Skin epidermis (tissue), 12 donors: ENCODE measurements at regions not wholly inside any gene's neighbourhood (a gene's known extent, or its start where the extent isn't known, plus 50 kb on each side); places are given as distances from the start of the nearest gene placed in this dataset.
A peak's percentile ranks its signal among the peaks of the same experiment; 100 is the strongest.

Experiments used
- H3K27ac ChIP-seq, 21 experiments: fragments of 200-600 bp; sonication (generic) in 11 of 21; one replicate each; pipeline ENCODE4 v1.5.0; 2020; ENCODE audit warnings: mild to moderate bottlenecking in 3 of 21, inconsistent platforms in 2 of 21, moderate library complexity in 2 of 21
- H3K4me3 ChIP-seq, 7 experiments: fragments of 200-600 bp; sonication (generic) in 2 of 7; one replicate each; pipeline ENCODE4 v1.5.0; 2020; ENCODE audit warnings: inconsistent platforms in 2 of 7, mild to moderate bottlenecking in 2 of 7, moderate library complexity in 1 of 7

DNA sequence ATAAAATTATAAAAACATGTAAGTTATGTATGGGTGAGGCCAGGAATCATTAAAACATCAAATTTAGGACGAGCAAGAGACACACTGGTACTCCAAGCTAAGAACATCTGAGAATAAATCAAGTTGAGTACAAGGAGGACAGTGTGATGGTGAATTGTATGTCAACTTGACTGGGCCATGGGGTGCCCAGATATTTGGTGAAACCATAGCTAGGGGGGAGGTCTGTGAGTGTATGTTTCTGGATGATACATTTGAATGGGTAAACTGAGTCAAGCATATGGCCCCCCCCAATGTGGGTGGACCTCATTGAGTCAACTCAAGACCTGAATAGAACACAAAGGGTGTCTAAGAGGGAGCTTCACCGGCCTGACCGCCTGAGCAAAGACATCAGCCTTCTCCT, 115.3 kb upstream of the BCOR start:
- no peak overlapping the region for H3K27ac ChIP-seq
- no peak overlapping the region for H3K4me3 ChIP-seq

DNA sequence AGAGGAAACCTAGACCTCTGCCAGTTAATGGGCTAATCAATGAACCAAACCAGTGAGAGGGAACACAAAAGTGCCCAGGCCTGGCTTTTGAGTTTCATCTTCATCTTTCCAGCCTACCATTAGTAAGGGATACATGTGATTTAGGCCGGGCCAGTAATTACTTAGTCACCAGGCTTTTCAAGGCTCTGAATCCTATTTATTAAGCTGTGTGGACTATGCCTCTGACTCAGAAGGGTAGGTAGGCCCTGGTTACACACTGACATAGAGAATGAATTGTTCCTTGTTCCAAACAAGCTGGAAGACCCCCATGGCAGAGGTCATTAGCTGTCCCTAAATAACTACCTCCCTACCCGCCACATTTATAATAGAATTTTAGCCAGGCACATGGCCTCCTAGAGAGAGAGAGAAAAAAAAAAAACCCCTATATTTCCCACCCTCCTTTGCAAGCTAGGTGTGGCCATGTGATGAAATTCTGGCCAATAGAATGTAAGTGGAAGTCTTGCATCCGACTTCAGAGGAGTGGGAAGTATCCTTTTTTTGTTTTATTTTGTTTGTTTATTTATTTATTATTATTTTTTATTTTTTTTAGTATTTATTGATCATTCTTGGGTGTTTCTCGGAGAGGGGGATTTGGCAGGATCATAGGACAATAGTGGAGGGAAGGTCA, 112.3 kb upstream of the BCOR start:
- Histone ChIP-seq H3K27ac (no peak overlapping the region), H3K4me3 (no peak overlapping the region)

DNA sequence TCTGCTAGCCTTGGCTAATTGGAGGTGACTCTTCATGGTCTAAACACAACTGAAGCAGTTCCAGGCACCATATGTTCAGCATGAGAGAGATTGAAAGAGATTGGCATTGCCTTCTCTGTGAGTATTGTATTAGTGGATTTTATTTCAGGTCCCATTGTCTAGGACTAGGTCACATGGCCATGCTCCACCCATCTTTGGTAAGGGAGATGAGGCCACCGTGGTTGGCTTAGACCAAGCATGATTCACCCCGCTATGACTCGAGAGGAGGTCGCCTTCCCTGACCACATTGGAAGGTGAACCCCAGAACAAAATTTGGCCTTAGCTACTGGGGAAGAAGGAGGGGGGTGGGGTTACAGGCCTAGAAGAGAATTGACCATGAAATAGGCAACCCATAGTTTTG, 109.9 kb upstream of the BCOR start:
- H3K4me3 ChIP-seq: no peak overlapping the region
- H3K27ac ChIP-seq: no peak overlapping the region

DNA sequence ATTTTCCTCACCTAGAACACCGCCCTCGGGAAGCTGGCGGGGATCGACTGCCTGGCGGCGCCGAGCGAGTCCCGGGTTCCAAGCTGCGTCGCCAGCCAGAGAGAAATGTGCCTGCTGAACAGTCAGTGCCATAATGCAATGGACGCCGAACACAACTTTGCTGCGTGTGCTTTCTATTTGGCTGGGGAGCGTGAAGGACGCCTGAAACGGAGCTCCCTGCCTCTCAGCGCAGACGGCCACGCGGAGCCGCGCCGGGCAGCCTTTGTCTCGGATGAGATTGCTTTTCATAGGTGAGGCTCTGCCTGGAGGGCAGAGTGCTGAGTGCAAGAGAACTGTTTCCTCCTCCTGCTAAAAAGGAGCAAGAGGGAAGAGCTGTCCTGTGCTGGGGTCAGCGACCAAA, 107.7 kb upstream of the BCOR start:
- no peak overlapping the region for H3K4me3 ChIP-seq
- H3K27ac ChIP-seq: no peak overlapping the region

DNA sequence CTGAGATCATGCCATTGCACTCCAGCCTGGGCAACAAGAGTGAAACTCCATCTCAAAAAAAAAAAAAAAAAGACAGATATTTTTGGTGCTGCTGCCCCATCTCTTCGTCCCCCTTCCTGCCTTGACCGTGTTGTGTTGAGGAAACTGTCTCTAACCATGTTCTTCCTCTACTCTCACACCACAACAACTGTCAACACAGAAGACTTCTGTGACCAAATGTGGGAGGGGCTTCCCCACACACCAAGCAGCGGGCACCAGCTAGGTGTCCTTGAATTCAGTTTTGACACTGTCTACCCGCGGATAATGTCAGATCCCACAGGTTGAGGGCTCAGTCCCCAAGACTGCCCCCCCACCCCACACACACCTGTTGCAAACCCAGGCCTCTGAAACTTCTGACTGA, 104.7 kb upstream of the BCOR start:
- H3K4me3 ChIP-seq: no peak overlapping the region
- no peak overlapping the region for H3K27ac ChIP-seq

DNA sequence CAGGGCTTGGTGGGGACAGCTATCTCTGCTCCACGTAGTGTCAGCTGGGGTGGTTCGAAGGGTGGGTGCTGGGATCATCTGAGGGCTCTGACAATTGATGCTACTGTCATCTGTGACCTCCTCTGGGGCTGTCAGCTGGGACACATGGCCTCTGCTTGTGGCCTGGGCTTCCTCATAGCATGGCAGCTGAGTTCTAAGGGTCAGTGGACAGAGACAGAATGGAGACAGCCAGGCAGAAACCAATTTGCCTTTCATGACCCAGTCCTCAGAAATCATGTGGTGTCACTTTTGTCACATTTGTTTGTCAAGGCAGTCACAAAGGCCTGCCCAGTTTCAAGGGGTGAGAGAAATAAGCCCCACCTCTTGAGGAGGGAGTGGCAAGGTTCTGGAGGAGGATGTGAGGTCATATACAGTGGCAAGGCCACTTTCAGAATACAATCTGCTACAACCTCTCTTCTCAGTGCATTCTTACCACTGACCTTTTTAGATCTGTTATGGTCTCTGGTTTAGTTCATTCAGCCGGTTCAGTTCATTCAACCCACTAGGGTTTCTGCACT, 103.6 kb upstream of the BCOR start:
- H3K27ac ChIP-seq: no peak overlapping the region
- H3K4me3 ChIP-seq: no peak overlapping the region

DNA sequence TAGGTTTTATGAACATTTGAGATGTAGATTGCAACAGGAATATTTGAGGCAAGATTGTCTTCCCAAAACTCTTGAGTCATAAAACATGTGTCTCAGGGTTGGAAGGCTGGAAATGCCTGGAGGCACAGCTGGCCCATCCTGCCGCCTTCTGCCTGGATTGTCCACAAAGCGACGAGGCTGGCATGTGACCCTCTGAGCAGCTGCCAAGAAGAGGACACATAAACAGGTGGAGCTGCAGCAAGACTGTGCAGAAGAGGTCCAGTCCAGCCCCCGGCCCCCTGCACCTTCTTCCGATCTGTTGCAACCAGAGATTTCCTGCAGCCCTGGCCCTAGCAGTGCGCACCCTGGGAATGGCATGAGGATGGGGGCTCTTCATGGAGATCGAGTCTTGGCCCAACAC, 101.9 kb upstream of the BCOR start:
- Histone ChIP-seq H3K4me3 (no peak overlapping the region), H3K27ac (no peak overlapping the region)

DNA sequence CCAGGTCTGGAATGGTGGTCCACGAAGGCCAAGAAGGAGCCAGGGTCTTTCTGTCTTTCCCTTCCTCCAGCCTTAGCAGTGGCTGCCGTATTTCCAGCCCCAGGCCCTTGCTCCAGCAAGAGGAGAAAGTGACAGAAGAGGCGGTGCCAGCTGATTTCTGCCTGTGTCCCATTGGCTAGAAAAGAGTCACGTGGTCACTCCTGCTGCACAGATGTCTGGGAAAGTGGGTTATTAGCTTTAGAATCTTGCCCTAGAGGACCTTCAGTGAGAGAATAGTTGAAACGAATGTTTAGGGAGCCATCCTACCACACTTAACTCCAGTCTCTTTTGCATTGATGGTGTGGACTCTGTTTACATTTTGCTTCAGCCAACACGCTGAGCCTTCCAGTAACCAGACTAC, 99.3 kb upstream of the BCOR start:
- H3K4me3 ChIP-seq: no peak overlapping the region
- H3K27ac ChIP-seq: no peak overlapping the region

DNA sequence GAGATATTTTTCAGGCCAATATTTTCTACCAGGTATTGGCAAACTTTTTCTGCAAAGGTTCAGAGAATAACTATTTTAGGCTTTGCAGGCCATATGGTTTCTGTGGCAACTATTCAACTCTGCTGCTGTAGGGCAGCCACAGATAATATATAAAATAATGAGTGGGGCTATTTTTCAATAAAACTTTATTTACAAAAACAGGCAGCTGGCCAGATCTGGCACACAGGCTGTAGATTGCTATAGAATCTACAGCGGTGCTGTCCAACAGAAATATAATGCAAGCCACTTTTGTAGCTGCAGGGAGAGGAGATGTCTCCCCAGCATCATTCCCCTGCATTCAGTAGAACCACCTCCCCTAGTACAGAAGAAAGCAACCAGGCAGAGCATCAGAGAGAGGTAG, 97.6 kb upstream of the BCOR start:
- no peak overlapping the region for H3K4me3 ChIP-seq
- H3K27ac ChIP-seq: no peak overlapping the region

DNA sequence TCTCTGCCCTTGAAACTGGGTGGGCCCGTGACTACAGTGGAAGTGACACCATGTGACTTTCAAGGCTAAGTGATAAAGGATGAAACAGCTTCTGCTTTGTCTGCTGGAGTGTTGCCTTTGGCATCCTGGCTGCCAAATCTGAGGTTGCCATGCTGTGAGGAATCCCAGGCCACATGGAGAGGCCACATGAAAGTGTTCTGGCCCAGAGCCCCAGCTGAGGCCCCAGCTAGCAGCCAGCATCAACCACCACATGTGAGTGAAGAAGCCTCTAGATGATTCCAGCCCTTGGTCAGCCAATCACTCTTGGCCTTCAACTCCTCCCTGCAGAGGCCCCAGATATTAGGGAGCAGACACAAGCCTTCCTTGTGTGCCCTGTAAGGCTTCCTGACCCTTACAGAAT, 94.4 kb upstream of the BCOR start:
- H3K27ac ChIP-seq: no peak overlapping the region
- H3K4me3 ChIP-seq: no peak overlapping the region

DNA sequence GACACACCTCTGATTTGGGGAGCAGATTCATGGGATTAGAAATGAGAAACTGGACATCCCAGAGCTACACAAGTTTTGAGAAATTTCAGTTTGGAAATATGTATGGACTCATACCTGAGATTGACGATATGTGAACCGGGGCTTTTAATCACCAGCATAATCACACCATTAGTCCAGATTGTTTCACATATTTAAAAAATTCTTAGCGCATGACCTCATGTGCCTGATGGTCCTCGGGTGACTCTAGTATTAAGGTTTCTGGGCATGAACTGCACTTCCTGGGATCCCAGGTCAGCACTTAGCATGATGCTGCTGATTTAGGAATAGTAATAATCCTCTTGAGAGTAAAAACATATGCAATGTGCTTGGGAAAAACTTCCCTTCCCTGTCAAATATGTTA, 91.9 kb upstream of the BCOR start:
- Histone ChIP-seq H3K27ac (no peak overlapping the region), H3K4me3 (no peak overlapping the region)

DNA sequence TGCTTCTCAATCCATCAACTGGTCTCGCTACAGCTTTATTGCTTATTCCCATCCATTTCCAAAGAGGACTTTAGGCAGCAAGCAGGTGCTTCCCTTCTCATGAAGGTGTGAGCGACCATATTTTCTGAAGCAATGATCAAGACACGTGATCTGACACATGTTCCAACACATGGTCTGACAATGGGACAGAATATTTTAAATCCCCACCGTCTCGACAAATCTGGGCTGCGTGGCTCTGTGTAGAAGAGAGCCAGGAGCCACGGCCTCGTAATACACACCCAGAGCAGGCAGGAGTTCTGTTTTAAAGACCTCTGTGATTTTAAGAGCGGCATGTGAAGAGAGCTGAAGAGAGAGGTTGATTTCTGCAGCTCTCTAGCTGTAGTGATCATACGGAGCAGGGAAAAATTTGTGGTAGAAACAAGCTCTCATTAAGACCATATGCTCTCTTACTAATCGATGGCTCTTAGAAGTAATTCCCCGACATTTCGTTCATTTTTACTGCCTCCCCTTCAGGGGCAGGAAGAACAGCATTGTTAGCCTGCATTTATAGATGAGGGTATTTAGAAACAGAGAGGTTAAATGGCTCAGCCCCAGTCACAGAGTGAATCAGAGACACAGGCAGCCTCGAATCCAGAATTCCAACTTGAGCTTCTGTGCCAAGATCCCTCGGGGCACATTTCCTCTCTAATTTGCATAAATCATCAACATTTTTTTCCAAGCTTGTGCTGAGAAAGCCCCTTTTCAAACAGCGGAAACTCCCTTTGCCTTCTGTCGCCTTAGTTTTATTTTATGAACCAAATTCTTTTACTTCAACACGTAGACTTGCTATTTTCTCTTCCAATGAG, 91.0 kb upstream of the BCOR start:
- Histone ChIP-seq H3K4me3 (no peak overlapping the region), H3K27ac (no peak overlapping the region)

DNA sequence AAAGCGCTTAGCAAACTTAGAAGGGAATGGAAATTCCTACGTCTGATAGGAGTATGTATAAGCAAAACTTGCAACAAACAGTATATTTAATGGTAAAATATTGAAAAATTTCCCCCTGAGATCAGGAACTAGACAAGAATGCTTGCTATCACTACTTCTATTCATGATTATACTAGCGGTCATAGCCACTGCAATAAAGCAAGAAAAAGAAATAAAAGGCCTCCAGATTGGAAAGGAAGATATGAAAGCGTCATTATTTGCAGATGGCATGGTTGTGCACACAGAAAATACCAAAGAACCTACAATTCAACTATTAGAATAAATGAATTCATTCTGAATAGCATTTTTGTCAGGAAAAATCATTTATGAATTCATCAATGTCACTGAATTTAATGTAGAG, 87.2 kb upstream of the BCOR start:
- Histone ChIP-seq H3K27ac (no peak overlapping the region), H3K4me3 (no peak overlapping the region)

DNA sequence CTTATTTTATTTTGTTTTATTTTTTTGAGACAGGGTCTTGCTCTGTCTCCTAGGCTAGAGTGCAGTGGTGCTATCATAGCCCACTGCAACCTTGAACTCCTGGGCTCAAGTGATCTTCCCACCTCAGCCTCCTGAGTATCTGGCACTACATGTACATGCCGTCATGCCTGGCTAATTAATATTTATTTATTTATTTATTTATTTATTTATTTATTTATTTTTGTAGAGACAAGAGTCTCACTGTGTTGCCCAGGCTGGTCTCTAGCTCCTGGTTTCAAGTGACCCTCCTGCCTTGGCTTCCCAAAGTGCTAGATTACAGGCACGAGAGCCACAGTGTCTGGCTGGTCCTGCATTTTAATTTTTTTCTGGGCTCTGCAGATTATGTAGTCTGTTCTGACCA, 84.9 kb upstream of the BCOR start:
- H3K4me3 ChIP-seq: no peak overlapping the region
- H3K27ac ChIP-seq: no peak overlapping the region

DNA sequence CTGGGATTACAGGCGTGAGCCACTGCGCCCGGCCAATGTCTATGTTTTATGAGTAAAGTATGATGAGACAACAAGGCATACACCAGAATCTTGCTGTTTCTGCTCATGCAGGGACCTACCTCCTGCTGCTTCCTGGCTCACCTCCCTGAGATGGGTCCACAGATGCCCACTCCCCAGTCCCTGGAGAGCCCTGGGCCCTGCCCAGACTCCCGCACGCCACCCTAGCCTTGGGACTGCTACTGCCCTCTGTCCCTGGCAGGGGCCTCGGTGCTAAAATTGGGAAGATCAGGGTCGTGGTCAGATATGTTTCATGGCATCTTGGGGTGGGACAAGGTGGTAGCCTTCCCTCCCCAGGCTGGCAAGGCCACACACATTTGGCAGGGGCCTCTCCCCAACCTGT, 84.3 kb upstream of the BCOR start:
- H3K27ac ChIP-seq: no peak overlapping the region
- no peak overlapping the region for H3K4me3 ChIP-seq

DNA sequence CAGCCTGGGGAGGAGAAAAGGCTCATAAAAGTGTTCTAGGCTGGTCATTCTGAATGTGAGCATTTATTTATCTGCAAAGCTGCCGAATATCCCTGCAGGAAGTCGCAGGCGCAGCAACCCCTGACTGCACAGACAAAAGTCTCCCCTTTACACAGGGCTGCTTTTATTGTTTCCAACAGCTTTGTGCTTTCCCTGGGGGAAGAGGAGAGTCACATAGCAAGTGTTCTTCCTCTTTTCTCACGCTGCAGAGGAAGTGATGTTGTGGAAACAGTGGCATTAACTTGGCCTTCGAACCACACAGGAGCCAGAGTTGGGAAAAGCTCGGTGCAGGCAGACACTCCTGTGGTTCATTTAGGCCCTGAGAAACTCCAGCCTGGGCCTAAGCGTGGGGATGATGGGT, 81.5 kb upstream of the BCOR start:
- H3K4me3 ChIP-seq: no peak overlapping the region

DNA sequence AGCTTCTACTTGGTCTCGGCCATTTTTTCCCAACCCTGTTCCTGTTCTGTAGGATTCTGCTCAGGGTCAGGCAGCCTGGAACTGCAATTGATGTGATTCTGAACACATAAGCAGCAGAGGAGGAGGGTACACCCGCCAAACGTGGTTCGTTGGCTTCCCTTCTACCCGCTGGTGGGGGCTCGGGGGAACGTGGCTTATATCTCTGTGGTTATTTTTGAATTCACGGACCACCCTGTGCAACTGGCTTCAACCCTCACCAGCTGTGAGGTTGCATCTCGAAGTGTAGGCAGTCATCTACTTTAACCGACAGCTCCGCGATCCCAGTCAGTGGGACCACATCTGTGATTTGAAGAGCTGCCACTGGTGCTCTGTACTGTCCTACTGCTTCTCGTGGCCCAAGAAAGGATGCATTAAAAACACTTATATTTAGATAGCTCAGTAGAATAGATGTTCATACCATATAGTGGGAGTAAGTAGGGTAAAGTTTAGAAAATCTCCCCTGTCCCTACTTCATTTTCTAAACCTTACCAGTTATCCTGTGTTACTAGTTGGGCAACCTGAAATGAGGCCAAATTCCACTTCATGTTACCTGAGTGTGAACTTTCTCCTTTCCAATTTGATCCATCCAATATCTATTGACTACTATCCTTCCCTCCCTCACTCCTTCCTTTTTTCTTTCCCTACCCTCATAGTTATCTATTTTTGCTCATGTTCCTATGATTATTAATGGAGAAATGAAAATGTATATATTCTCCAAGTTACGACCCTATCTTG, 80.4 kb upstream of the BCOR start:
- Histone ChIP-seq H3K4me3 (no peak overlapping the region), H3K27ac (peak overlapping the region in 4 of 21 experiments; percentile 5 to 97 (median 91))

More for the DNA sequence above, 81.5 kb upstream of the BCOR start:
- H3K27ac ChIP-seq: no peak overlapping the region

DNA sequence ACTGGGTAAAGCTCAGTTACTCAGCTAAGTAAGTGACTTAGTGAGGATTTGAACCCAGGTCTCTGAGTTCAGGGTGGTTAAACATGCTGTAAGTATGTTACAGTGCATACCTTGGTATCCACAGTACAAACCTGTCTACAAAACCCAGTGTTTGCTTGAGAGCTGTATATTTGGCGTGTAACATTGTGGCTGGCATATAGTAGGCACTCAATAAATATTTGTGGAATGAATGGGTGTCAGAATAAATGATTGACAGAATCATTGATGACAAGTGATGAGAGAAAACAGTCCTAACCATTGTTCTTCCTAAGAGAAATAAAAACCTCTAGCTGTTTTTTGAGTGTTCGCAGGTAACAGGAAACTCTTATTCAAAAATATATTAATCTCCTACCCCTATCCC, 79.7 kb upstream of the BCOR start:
- peak overlapping the region in 18 of 21 experiments; percentile 88 to 98 (median 95) for H3K27ac ChIP-seq
- peak overlapping the region in 3 of 7 experiments; percentile 42 to 55 (median 46) for H3K4me3 ChIP-seq

DNA sequence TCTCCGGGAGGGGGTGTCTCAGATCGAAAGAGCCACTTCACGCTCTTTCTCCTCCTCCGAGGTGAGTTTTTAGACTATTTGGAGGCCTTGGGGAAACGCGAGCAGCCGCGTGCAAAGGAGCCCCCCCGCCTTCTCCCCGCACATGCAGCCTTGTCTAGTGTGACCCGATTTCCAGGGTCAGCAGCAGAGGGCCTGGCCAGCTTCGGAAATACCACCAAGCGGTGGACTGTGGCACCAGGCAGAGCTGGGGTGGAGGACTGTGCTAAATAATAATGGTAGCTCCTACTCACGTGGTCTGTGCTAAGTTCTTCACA, 79.3 kb upstream of the BCOR start:
- H3K27ac ChIP-seq: peak overlapping the region; percentile 88 to 98 (median 95)
- peak overlapping the region; percentile 19 to 55 (median 46) for H3K4me3 ChIP-seq

DNA sequence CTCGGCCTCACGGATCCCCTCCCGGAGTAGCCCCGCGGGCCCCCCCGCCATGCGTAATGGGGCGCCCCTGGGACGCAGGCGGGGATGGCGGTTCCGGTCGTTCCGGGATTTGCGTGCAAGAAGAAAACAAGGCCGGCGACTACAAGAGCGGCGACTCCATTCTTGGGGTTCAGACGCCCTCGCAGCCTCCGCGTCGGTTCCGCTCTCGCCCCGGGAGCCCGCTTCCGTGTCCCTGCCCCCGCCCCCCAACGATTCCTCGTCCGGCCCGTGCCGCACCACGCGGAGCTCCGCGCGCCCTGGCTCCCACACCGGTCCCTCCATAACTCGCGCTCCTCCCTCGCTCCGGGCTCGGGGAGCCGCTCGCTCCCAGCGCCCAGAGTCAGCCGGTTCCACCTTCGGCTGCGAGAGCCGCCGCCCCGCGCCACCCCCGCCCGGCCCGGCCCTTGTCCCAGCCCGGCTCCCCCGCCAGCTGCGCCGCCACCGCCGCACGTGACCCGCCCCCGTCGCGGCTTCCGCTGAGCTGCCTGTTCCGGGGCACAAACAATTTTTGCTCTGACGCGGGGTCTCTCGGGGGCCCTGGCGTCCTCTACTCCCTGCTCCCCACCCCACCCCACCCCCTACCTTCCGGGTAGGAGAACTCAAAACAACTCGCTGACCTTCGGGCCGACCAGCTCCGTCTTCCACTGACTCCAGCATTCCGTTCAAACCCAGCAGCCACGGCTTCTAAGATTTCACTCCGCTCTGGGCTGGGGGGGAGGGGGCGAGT, 78.8 kb upstream of the BCOR start:
- Histone ChIP-seq H3K4me3 (peak overlapping the region; percentile 19 to 55 (median 46)), H3K27ac (peak overlapping the region; percentile 88 to 98 (median 95))
